Cardiac muscle cell (in vitro differentiated cells and primary cell): ENCODE measurements at regions not wholly inside any gene's neighbourhood (a gene's known extent, or its start where the extent isn't known, plus 50 kb on each side); places are given as distances from the start of the nearest gene placed in this dataset.

Experiments used
- DNase-seq, 2 donors: peaks; one replicate each; pipeline versions ENCODE4 v3.0.0 to v3.0.0-alpha.2; 2010 to 2017; ENCODE audit warnings: low read depth in 1 of 2, low spot score in 1 of 2
- H3K27ac ChIP-seq: fragments of 200-600 bp; sonication (generic); 2 replicates; pipeline ENCODE4 v1.5.1; 2016
- H3K27me3 ChIP-seq: fragments of 200-600 bp; sonication (generic); 2 replicates; pipeline ENCODE4 v1.6.0; 2016; ENCODE audit warnings: control low read depth
- H3K36me3 ChIP-seq: fragments of 200-600 bp; sonication (generic); 2 replicates; pipeline ENCODE4 v1.5.1; 2016; ENCODE audit warnings: control low read depth
- H3K4me1 ChIP-seq: fragments of 200-600 bp; sonication (generic); 2 replicates; pipeline ENCODE4 v1.8.1; 2017; ENCODE audit warnings: low read depth, mild to moderate bottlenecking, mixed run types
- H3K4me3 ChIP-seq: fragments of 200-600 bp; sonication (generic); 2 replicates; pipeline ENCODE4 v1.5.1; 2016; ENCODE audit warnings: mild to moderate bottlenecking
- H3K9me3 ChIP-seq: fragments of 200-600 bp; sonication (generic); 2 replicates; pipeline ENCODE4 v1.5.1; 2017; ENCODE audit warnings: low read depth, mild to moderate bottlenecking, control low read depth
- CTCF ChIP-seq: IDR thresholded peaks from 2 replicates; pipeline ENCODE4 v1.5.1; 2012; ENCODE audit warnings: low read depth, mild to moderate bottlenecking, low read length

- Histone ChIP-seq H3K9me3 (no peaks in the 10 kb centered on the region), H3K4me3 (no peak overlapping the region), H3K27me3 (no peaks in the 10 kb centered on the region), H3K27ac (no peak overlapping the region), H3K4me1 (no peaks in the 10 kb centered on the region), H3K36me3 (no peaks in the 10 kb centered on the region)
- no peak for TF ChIP-seq CTCF
- DNase-seq, result no peak
Observed at GRCh38 chr4:19358015-19358414, 893.7 kb upstream of the SLIT2 start.

- Histone ChIP-seq H3K27me3 (no peaks in the 10 kb centered on the region), H3K36me3 (no peaks in the 10 kb centered on the region), H3K4me1 (no peaks in the 10 kb centered on the region), H3K9me3 (no peaks in the 10 kb centered on the region), H3K27ac (no peak overlapping the region), H3K4me3 (no peak overlapping the region)
- TF ChIP-seq CTCF, result no peak
- DNase-seq, result no peak
Observed at GRCh38 chr4:19349416-19349815, 902.3 kb upstream of the SLIT2 start.

- Histone ChIP-seq H3K27ac (no peak overlapping the region), H3K4me3 (no peak overlapping the region), H3K4me1 (no peaks in the 10 kb centered on the region), H3K9me3 (no peaks in the 10 kb centered on the region), H3K36me3 (no peaks in the 10 kb centered on the region), H3K27me3 (no peaks in the 10 kb centered on the region)
- DNase-seq, result no peak
- TF ChIP-seq CTCF, result no peak
Observed at GRCh38 chr4:19348746-19349145, 903.0 kb upstream of the SLIT2 start.

DNA sequence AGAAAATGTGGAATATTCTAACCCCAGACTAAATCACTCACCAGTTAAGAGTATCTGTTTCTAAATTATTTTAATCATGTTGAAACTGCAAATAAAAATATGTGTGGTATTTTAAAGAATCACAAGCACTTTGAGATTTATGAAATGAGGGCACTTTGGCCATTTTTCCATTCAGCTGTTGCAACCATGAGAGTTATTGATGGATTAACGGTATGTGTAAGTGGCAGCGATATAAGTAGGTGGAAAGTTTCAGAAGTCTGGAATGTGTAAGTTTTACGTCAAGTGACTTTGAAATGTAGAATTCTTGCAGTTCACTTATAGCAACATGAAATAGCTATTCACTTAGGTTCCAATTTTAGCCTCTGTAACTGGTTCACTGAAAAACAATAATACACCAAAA, 905.1 kb upstream of the SLIT2 start:
- Histone ChIP-seq H3K4me3 (no peak overlapping the region), H3K27ac (no peak overlapping the region), H3K27me3 (no peaks in the 10 kb centered on the region), H3K4me1 (no peaks in the 10 kb centered on the region), H3K9me3 (no peaks in the 10 kb centered on the region), H3K36me3 (no peaks in the 10 kb centered on the region)
- TF ChIP-seq CTCF, result no peak
- DNase-seq, result peak in 1 of 2 donors; percentile 3

DNA sequence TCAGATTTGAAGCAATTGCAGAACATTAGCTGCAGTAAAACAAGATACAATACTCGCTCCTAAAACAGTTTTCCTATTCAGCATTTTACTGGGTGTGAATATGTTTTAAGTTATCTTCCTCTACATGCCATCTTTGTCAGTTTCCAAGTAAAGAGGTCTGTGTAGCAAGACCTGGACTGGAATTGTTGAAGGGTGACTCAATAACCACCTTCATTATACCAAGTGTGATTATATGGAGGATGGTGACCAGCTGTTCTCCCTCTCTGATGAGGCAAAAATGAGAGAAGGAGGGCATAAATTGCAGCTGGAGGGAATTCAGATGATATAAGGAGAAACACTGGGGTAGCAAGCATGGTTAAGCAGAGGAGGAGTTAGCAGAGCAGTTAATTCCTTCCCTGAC, 922.1 kb upstream of the SLIT2 start:
- H3K27ac ChIP-seq, result no peak overlapping the region
- no peaks in the 10 kb centered on the region for H3K4me1 ChIP-seq
- no peaks in the 10 kb centered on the region for H3K36me3 ChIP-seq
- H3K9me3 ChIP-seq, result no peaks in the 10 kb centered on the region
- no peak overlapping the region for H3K4me3 ChIP-seq
- DNase-seq, result peak in 1 of 2 donors; percentile 48
- H3K27me3 ChIP-seq, result no peaks in the 10 kb centered on the region
- no peak for TF ChIP-seq CTCF

- Histone ChIP-seq H3K36me3 (no peaks in the 10 kb centered on the region), H3K4me3 (no peak overlapping the region), H3K9me3 (no peaks in the 10 kb centered on the region), H3K27me3 (no peaks in the 10 kb centered on the region), H3K27ac (no peak overlapping the region), H3K4me1 (no peaks in the 10 kb centered on the region)
- no peak for TF ChIP-seq CTCF
- DNase-seq, result no peak
Observed at GRCh38 chr4:19329077-19329476, 922.6 kb upstream of the SLIT2 start.
